Vagina (tissue), 2 donors: ENCODE measurements at regions not wholly inside any gene's neighbourhood (a gene's known extent, or its start where the extent isn't known, plus 50 kb on each side); places are given as distances from the start of the nearest gene placed in this dataset.
"Not testable (repeated sequence)": the region's sequence is repeated elsewhere in the genome, so short reads cannot be mapped to it uniquely, and the experiment has no call there.

ENCODE experiments used
- DNase-seq, 2 donors: peaks; one replicate each; pipeline ENCODE4 v3.0.0-alpha.2; 2017; ENCODE audit errors: extremely low spot score in 2 of 2
- H3K27ac ChIP-seq: fragments of 200-600 bp; sonication (generic); one replicate; pipeline ENCODE4 v1.5.1; 2019
- H3K27me3 ChIP-seq: fragments of 200-600 bp; sonication (generic); one replicate; pipeline ENCODE4 v1.5.1; 2019
- H3K36me3 ChIP-seq, 2 donors: fragments of 200-600 bp; sonication (generic); one replicate each; pipeline ENCODE4 v1.5.1; 2017 to 2019
- H3K4me1 ChIP-seq: fragments of 200-600 bp; sonication (generic); one replicate; pipeline ENCODE4 v1.5.1; 2019
- H3K4me3 ChIP-seq, 2 donors: fragments of 200-600 bp; sonication (generic); 1 replicate in 1 of 2; 2 replicates in 1 of 2; pipeline ENCODE4 v1.5.1; 2016 to 2019
- H3K9me3 ChIP-seq: fragments of 200-600 bp; sonication (generic); one replicate; pipeline ENCODE4 v1.5.1; 2019
- POLR2A ChIP-seq, 2 donors: fragments of 450-650 bp; IDR thresholded peaks; one replicate each; pipeline ENCODE4 v1.6.1; 2017; ENCODE audit warnings: antibody characterized with exemption in 2 of 2, mild to moderate bottlenecking in 2 of 2, moderate library complexity in 2 of 2
- POLR2AphosphoS5 ChIP-seq, 2 donors: sonication (generic); formaldehyde crosslinking; IDR thresholded peaks; one replicate each; pipeline ENCODE4 v1.9.0; 2017; ENCODE audit warnings: antibody characterized with exemption in 2 of 2, mild to moderate bottlenecking in 2 of 2, low read depth in 1 of 2; ENCODE audit not compliant: insufficient read depth in 1 of 2
- intact Hi-C: fragments of 100-400 bp; cut with DNase I; formaldehyde crosslinking; loops from one replicate; pipeline ENCODE4 v1.15.1; 2023
- TF ChIP-seq, protein P1 (sequence below), 3 experiments: fragments of 450-650 bp in 2 of 3; fragments of 200-600 bp in 1 of 3; sonication (generic) in 1 of 3; IDR thresholded peaks; one replicate each; pipeline ENCODE4 v1.5.1; 2017 to 2019; ENCODE audit warnings: antibody characterized with exemption in 3 of 3, mild to moderate bottlenecking in 2 of 3, moderate library complexity in 2 of 3

DNA sequence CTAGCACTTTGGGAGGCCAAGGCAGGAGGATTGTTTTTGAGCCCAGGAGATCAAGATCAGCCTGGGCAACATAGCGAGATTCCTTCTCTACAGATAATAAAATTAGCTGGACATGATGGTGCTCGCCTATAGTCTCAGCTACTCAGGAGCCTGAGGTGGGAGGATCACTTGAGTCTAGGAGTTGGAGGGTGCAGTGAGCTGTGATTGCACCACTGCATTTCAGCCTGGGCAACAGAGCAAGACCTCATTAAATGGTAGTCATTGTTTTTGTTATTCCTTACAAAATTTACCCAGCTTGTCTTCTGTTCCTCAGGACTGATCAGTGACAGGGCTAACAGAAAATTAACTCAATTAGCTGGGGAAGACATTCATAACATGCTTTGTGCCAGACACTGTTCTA, 104.5 kb downstream of the NDFIP1 start:
- TF ChIP-seq POLR2AphosphoS5 (IDR thresholded peaks at IDR 0.05; ENCODE audit: insufficient read depth in 1 of 2, low read depth in 1 of 2), result no peak
- TF ChIP-seq, protein P1, sequence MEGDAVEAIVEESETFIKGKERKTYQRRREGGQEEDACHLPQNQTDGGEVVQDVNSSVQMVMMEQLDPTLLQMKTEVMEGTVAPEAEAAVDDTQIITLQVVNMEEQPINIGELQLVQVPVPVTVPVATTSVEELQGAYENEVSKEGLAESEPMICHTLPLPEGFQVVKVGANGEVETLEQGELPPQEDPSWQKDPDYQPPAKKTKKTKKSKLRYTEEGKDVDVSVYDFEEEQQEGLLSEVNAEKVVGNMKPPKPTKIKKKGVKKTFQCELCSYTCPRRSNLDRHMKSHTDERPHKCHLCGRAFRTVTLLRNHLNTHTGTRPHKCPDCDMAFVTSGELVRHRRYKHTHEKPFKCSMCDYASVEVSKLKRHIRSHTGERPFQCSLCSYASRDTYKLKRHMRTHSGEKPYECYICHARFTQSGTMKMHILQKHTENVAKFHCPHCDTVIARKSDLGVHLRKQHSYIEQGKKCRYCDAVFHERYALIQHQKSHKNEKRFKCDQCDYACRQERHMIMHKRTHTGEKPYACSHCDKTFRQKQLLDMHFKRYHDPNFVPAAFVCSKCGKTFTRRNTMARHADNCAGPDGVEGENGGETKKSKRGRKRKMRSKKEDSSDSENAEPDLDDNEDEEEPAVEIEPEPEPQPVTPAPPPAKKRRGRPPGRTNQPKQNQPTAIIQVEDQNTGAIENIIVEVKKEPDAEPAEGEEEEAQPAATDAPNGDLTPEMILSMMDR (IDR thresholded peaks at IDR 0.05), result no peak
- TF ChIP-seq POLR2A (IDR thresholded peaks at IDR 0.05), result no peak
- Histone ChIP-seq H3K27ac (no peak overlapping the region), H3K36me3 (no peaks in the 10 kb centered on the region), H3K27me3 (no peaks in the 10 kb centered on the region), H3K9me3 (no peaks in the 10 kb centered on the region), H3K4me3 (no peak overlapping the region), H3K4me1 (peaks cover 18% of the 10 kb centered on the region)
- intact Hi-C loops, result no loop called here
- DNase-seq, result no peak

DNA sequence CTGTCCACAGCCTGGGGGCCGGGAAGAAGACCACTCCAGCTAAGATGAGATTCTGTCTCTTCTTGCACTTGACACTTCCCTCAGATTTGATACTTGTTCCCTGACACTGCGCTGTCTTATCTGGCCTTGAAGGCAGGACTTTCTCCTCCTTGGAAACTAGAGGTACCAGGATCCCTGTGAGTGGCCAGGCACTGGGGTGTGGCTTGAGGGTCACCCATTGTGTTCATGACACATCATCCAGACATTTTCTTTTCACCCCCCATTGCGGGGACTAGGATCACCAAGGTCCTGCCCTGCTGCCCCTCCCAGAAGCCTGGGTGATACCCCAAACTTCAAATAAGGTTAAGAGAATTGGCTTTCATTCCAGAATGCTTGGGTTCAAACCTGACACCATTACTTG, 103.3 kb downstream of the NDFIP1 start:
- H3K4me1 ChIP-seq, result peaks cover 14% of the 10 kb centered on the region
- no peak overlapping the region for H3K4me3 ChIP-seq
- TF ChIP-seq, protein P1 (IDR thresholded peaks at IDR 0.05), result no peak
- no peak for TF ChIP-seq POLR2A (IDR thresholded peaks at IDR 0.05)
- no peak for TF ChIP-seq POLR2AphosphoS5 (IDR thresholded peaks at IDR 0.05; ENCODE audit: insufficient read depth in 1 of 2, low read depth in 1 of 2)
- DNase-seq, result no peak
- no peaks in the 10 kb centered on the region for H3K27me3 ChIP-seq
- no peak overlapping the region for H3K27ac ChIP-seq
- H3K9me3 ChIP-seq, result no peaks in the 10 kb centered on the region
- intact Hi-C loops, result no loop called here
- no peaks in the 10 kb centered on the region for H3K36me3 ChIP-seq

DNA sequence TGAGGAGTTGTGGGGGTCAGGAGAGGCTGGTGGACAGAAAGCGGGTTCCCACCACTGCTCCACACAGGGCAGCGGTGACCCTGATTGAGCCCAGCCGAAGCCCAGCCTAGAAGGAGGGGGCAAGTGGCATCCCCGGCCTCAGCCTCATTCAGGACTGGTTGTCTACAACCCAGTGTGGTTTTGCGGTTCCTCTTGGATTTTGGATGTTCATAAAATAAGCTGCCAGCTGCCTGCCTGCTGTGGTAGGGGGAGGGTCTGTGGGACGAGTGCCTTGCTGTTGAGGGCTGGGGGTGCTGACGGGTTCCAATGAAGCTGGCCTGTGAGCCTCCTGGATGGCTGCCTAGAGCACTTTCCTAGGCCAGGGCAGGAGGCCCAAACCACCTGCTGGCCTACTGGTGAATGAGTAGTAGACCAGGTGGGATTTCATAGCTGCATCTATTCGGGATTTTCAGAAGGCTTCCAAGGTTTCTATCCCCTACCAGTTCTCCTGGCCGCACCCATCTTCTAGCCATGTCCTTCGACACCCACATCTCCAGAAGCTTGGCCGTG, 102.4 kb downstream of the NDFIP1 start:
- Histone ChIP-seq H3K36me3 (no peaks in the 10 kb centered on the region), H3K27ac (no peak overlapping the region), H3K4me1 (peaks cover 7% of the 10 kb centered on the region), H3K4me3 (no peak overlapping the region), H3K27me3 (no peaks in the 10 kb centered on the region), H3K9me3 (no peaks in the 10 kb centered on the region)
- intact Hi-C loops, result no loop called here
- TF ChIP-seq, protein P1 (IDR thresholded peaks at IDR 0.05), result no peak
- no peak for TF ChIP-seq POLR2AphosphoS5 (IDR thresholded peaks at IDR 0.05; ENCODE audit: insufficient read depth in 1 of 2, low read depth in 1 of 2)
- no peak for TF ChIP-seq POLR2A (IDR thresholded peaks at IDR 0.05)
- DNase-seq, result no peak

DNA sequence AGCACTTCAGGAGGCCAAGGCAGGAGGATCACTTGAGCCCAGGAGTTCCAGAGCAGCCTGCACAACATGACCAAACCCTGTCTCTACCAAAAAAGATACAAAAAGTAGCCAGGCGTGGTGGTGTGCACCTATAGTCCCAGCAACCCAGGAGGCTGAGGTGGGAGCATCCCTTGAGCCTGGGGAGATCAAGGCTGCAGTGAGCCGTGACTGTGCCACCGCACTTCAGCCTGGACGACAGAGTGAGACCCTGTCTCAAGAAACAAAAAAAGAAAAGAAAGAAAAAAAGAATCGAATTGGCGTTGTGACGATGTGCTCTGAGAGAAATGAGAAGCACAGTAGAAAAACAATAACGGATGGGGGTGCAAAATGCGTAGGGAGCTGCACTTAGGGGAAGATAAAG, 101.4 kb downstream of the NDFIP1 start:
- Histone ChIP-seq H3K9me3 (no peaks in the 10 kb centered on the region), H3K27ac (no peak overlapping the region), H3K27me3 (no peaks in the 10 kb centered on the region), H3K36me3 (no peaks in the 10 kb centered on the region), H3K4me3 (no peak overlapping the region), H3K4me1 (no peaks in the 10 kb centered on the region)
- TF ChIP-seq POLR2AphosphoS5 (IDR thresholded peaks at IDR 0.05; ENCODE audit: insufficient read depth in 1 of 2, low read depth in 1 of 2), result no peak
- TF ChIP-seq, protein P1 (IDR thresholded peaks at IDR 0.05), result no peak
- no peak for TF ChIP-seq POLR2A (IDR thresholded peaks at IDR 0.05)
- intact Hi-C loops, result no loop called here
- DNase-seq, result no peak

DNA sequence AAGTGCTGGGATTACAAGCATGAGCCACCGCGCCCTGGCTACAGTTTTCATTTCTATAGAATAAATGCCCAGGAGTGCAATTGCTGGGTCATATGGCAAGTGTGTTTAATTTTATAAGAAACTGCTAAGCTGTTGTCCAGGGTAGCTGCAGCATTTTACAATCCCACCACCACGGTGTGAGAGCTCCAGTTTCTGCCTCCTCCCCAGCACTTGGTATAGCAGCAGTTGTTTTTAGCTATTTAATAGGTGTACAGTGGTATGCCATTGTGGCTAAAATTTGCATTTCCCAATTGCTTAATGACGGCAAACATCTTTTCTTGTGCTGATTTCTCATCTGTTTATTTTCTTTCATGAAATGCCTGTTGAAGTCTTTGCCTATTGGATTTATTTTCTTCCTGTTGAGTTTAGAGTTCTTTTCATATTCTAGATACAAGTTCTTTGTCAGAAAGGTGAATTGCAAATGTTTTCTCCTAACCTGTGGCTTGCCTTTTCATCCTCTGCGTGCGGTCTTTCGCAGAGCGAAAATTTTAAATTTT, 100.3 kb downstream of the NDFIP1 start:
- H3K9me3 ChIP-seq, result no peaks in the 10 kb centered on the region
- H3K27me3 ChIP-seq, result no peaks in the 10 kb centered on the region
- no peak overlapping the region for H3K4me3 ChIP-seq
- H3K4me1 ChIP-seq, result no peaks in the 10 kb centered on the region
- intact Hi-C loops, result no loop called here
- H3K36me3 ChIP-seq, result no peaks in the 10 kb centered on the region
- no peak overlapping the region for H3K27ac ChIP-seq
- no peak for TF ChIP-seq POLR2A (IDR thresholded peaks at IDR 0.05)
- TF ChIP-seq, protein P1 (IDR thresholded peaks at IDR 0.05), result no peak
- no peak for TF ChIP-seq POLR2AphosphoS5 (IDR thresholded peaks at IDR 0.05; ENCODE audit: insufficient read depth in 1 of 2, low read depth in 1 of 2)
- no peak for DNase-seq

DNA sequence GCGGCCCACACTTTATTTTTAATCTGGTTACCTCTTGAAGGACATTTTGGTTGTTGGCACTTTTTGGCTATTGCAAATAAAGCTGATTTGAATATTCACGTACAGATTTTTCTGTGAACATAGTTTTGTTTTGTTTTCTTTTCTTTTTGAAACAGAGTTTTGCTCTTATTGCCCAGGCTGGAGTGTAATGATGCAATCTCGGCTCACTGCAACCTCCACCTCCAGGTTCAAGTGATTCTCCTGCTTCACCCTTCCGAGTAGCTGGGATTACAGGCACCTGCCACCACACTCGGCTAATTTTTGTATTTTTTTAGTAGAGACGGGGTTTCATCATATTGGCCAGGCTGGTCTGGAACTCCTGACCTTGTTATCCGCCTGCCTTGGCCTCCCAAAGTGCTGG, 99.7 kb downstream of the NDFIP1 start:
- H3K4me3 ChIP-seq, DNase-seq, H3K4me1 ChIP-seq, H3K9me3 ChIP-seq, H3K27me3 ChIP-seq, intact Hi-C loops, H3K27ac ChIP-seq, H3K36me3 ChIP-seq: not testable (repeated sequence)
